Gastrocnemius medialis (tissue), 4 donors: ENCODE measurements at regions not wholly inside any gene's neighbourhood (a gene's known extent, or its start where the extent isn't known, plus 50 kb on each side); places are given as distances from the start of the nearest gene placed in this dataset.

Source experiments
- ATAC-seq, 2 donors: fragments of 150-250 bp; one replicate each; pipeline ENCODE4 v1.9.1; 2016
- DNase-seq, 2 donors: peaks; one replicate each; pipeline ENCODE4 v3.0.0-alpha.2; 2019
- H3K27ac ChIP-seq, 4 donors: fragments of 200-600 bp; sonication (generic); 1 replicate in 1 of 4; 2 replicates in 3 of 4; pipeline ENCODE4 v1.5.1; 2016 to 2018; ENCODE audit warnings: mild to moderate bottlenecking in 2 of 4, moderate library complexity in 1 of 4
- H3K27me3 ChIP-seq, 3 donors: fragments of 200-600 bp; sonication (generic) in 2 of 3; 1 replicate in 1 of 3; 2 replicates in 2 of 3; pipeline versions ENCODE4 v1.5.1 to v1.6.0; 2016 to 2019; ENCODE audit warnings: mild to moderate bottlenecking in 1 of 3, moderate library complexity in 1 of 3
- H3K36me3 ChIP-seq, 2 donors: fragments of 200-600 bp; sonication (generic) in 1 of 2; one replicate each; pipeline ENCODE4 v1.5.1; 2017 to 2018
- H3K4me1 ChIP-seq, 2 donors: fragments of 200-600 bp; sonication (generic) in 1 of 2; one replicate each; pipeline ENCODE4 v1.5.1; 2016 to 2017; ENCODE audit warnings: mild to moderate bottlenecking in 2 of 2
- H3K4me3 ChIP-seq, 4 donors: fragments of 200-600 bp; sonication (generic) in 3 of 4; 1 replicate in 1 of 4; 2 replicates in 3 of 4; pipeline ENCODE4 v1.5.1; 2016 to 2019; ENCODE audit warnings: mild to moderate bottlenecking in 2 of 4
- H3K9me3 ChIP-seq, 3 donors: fragments of 200-600 bp; sonication (generic) in 2 of 3; 1 replicate in 1 of 3; 2 replicates in 2 of 3; pipeline ENCODE4 v1.5.1; 2016 to 2019
- POLR2A ChIP-seq, 2 donors: fragments of 450-650 bp; IDR thresholded peaks; one replicate each; pipeline ENCODE4 v1.6.1; 2017; ENCODE audit warnings: antibody characterized with exemption in 2 of 2, mild to moderate bottlenecking in 2 of 2, moderate library complexity in 2 of 2
- in situ Hi-C, 4 donors: fragments of 200-750 bp; cut with MboI; loops; one replicate each; pipeline versions ENCODE4 v1.15.0 to v1.8.0; 2017; ENCODE audit warnings: low sequenced_read_pairs in 4 of 4
- intact Hi-C: fragments of 100-400 bp; cut with DNase I; formaldehyde crosslinking; loops from one replicate; pipeline ENCODE4 v1.15.1; 2023; ENCODE audit warnings: low total_unique reads
- TF ChIP-seq, protein P1 (sequence below), 5 experiments: fragments of 450-650 bp in 3 of 5; fragments of 200-600 bp in 2 of 5; sonication (generic) in 2 of 5; IDR thresholded peaks in 4 of 5; conservative IDR thresholded peaks in 1 of 5; 1 replicate in 4 of 5; 2 replicates in 1 of 5; pipeline ENCODE4 v1.5.1; 2016 to 2019; ENCODE audit warnings: antibody characterized with exemption in 5 of 5, mild to moderate bottlenecking in 3 of 5, moderate library complexity in 3 of 5

DNA sequence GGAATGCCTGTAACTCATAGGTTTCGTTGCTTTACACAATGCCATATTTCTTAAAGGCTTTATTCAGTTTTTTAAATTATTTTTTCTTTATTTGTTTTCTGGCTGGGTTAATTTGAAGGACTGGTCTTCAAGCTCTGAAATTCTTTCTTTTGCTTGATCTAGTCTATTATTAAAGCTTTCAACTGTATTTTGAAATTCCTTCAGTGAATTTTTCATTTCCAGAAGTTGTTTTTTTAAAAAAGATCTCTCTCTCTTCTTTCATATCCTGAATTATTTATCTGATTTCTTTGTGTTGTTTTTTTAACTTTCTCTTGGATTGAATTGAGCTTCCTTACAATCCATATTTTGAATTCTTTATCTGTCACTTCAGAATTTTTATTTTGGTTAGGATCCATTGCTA, 239.9 kb upstream of the CTAGE1 start:
- no peak for ATAC-seq

DNA sequence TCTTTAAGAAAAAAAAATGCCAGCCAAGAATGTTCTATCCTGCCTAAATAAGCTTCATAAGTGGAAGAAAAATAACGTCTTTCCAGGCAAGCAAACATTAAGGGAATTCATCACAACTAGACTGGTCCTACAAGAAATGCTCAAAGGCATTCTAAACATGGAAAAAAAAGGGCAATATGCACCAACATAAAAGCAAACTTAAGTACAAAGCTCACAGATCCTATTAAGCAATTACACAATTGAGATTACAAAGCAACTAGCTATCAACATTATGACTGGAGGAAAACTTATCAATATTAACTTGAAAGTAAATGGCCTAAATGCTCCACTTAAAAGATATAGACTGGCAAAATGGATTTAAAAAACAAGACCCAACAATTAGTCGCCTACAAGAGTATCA, 240.6 kb upstream of the CTAGE1 start:
- intact Hi-C loops (no loop called here), in situ Hi-C loops (loop anchor here in 1 of 4 donors (25.0 kb wide), 1 partner anchor 96 kb away; no protein-coding TSS in a partner anchor)
- Histone ChIP-seq H3K4me3 (no peak overlapping the region), H3K27me3 (no peaks in the 10 kb centered on the region), H3K36me3 (no peaks in the 10 kb centered on the region), H3K4me1 (no peaks in the 10 kb centered on the region), H3K27ac (no peak overlapping the region), H3K9me3 (no peaks in the 10 kb centered on the region)
- no peak for TF ChIP-seq POLR2A (IDR thresholded peaks at IDR 0.05)
- TF ChIP-seq, protein P1, sequence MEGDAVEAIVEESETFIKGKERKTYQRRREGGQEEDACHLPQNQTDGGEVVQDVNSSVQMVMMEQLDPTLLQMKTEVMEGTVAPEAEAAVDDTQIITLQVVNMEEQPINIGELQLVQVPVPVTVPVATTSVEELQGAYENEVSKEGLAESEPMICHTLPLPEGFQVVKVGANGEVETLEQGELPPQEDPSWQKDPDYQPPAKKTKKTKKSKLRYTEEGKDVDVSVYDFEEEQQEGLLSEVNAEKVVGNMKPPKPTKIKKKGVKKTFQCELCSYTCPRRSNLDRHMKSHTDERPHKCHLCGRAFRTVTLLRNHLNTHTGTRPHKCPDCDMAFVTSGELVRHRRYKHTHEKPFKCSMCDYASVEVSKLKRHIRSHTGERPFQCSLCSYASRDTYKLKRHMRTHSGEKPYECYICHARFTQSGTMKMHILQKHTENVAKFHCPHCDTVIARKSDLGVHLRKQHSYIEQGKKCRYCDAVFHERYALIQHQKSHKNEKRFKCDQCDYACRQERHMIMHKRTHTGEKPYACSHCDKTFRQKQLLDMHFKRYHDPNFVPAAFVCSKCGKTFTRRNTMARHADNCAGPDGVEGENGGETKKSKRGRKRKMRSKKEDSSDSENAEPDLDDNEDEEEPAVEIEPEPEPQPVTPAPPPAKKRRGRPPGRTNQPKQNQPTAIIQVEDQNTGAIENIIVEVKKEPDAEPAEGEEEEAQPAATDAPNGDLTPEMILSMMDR (IDR thresholded peaks at IDR 0.05 in 4 of 5, conservative IDR thresholded peaks at IDR 0.05 in 1 of 5): no peak
- DNase-seq (no peak), ATAC-seq (no peak)

More for the DNA sequence above, 239.9 kb upstream of the CTAGE1 start:
- H3K27me3 ChIP-seq: no peaks in the 10 kb centered on the region
- intact Hi-C loops: no loop called here
- H3K9me3 ChIP-seq: no peaks in the 10 kb centered on the region
- no peak overlapping the region for H3K27ac ChIP-seq
- in situ Hi-C loops: loop anchor here in 1 of 4 donors (25.0 kb wide), 1 partner anchor 95 kb away; no protein-coding TSS in a partner anchor
- DNase-seq: no peak
- H3K36me3 ChIP-seq: no peaks in the 10 kb centered on the region
- no peaks in the 10 kb centered on the region for H3K4me1 ChIP-seq
- H3K4me3 ChIP-seq: no peak overlapping the region
- TF ChIP-seq, protein P1 (IDR thresholded peaks at IDR 0.05 in 4 of 5, conservative IDR thresholded peaks at IDR 0.05 in 1 of 5): no peak
- no peak for TF ChIP-seq POLR2A (IDR thresholded peaks at IDR 0.05)

DNA sequence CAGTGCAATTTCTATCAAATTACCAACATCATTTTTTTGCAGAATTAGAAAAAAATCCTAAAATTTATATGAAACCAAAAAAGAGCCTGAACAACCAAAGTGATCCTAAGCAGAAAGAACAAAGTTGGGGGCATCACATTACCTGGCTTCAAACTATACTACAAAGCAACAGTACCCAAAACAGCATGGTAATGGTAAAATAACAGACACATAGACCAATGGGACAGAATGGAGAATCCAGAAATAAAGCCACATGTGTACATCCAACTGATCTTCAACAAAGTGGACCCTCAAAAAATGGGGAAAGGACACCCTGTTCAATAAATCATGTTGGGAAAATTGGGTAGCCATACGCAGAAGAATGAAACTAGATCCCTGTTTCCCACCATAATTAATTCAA, 245.7 kb upstream of the CTAGE1 start:
- TF ChIP-seq, protein P1 (IDR thresholded peaks at IDR 0.05 in 4 of 5, conservative IDR thresholded peaks at IDR 0.05 in 1 of 5): no peak
- no peak for TF ChIP-seq POLR2A (IDR thresholded peaks at IDR 0.05)
- DNase-seq (no peak), ATAC-seq (no peak)
- no peaks in the 10 kb centered on the region for H3K36me3 ChIP-seq
- no peak overlapping the region for H3K4me3 ChIP-seq
- H3K27me3 ChIP-seq: no peaks in the 10 kb centered on the region
- in situ Hi-C loops (loop anchor here in 1 of 4 donors (25.0 kb wide), 1 partner anchor 101 kb away; no protein-coding TSS in a partner anchor), intact Hi-C loops (no loop called here)
- H3K27ac ChIP-seq: no peak overlapping the region
- H3K4me1 ChIP-seq: no peaks in the 10 kb centered on the region
- no peaks in the 10 kb centered on the region for H3K9me3 ChIP-seq

DNA sequence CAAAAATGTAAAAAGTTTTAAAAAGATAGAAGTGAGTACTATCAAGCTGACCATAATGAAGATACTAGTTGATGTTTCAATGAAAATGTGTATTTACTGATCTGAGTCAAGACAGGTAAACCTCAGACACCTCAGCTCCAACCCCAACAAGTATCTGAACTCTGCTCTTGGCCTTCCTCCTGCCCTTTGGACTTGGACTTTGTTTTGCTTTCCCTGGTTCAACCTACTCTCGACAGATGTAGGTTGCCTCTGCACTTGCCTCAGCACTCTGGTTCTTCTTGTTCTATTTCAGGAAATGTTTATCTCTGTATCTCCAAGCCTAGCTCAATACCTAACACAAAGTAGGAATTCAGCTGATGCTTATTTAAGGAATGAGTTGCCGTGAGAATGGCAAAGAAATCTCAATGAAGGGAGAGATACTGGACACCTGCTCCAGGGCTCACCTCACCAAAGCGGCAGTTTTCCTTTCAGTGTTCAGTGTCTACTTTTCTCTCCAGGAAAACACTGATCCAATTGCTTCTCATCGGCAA, 248.8 kb upstream of the CTAGE1 start:
- Histone ChIP-seq H3K4me3 (no peak overlapping the region), H3K9me3 (no peaks in the 10 kb centered on the region), H3K27ac (no peak overlapping the region), H3K27me3 (no peaks in the 10 kb centered on the region), H3K36me3 (no peaks in the 10 kb centered on the region), H3K4me1 (no peaks in the 10 kb centered on the region)
- intact Hi-C loops: no loop called here
- in situ Hi-C loops: loop anchor here in 1 of 4 donors (25.0 kb wide), 1 partner anchor 104 kb away; no protein-coding TSS in a partner anchor
- TF ChIP-seq POLR2A (IDR thresholded peaks at IDR 0.05): no peak
- TF ChIP-seq, protein P1 (IDR thresholded peaks at IDR 0.05 in 4 of 5, conservative IDR thresholded peaks at IDR 0.05 in 1 of 5): no peak
- DNase-seq: no peak
- no peak for ATAC-seq

DNA sequence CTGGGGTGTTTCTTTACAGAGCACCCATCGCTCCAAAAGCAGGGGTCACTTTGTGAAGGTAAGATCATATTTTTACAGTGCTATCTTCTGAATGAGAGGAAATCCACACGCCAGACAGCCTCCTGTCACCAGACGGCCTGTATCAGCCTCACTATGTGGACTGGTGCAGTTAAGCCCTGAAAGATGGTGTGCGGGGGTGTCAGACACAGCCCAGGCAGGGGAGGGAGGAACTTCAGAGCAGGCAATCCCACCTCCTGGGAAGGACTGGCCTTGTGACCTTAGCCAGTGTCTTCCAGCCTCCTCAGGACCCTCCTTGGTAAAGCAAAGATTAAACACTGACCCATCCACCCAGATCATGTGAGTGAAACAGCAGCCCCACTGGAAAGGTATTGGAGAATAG, 249.4 kb upstream of the CTAGE1 start:
- TF ChIP-seq POLR2A (IDR thresholded peaks at IDR 0.05): no peak
- TF ChIP-seq, protein P1 (IDR thresholded peaks at IDR 0.05 in 4 of 5, conservative IDR thresholded peaks at IDR 0.05 in 1 of 5): no peak

More for the DNA sequence above, 249.4 kb upstream of the CTAGE1 start:
- Histone ChIP-seq H3K9me3 (no peaks in the 10 kb centered on the region), H3K4me1 (no peaks in the 10 kb centered on the region), H3K27ac (no peak overlapping the region), H3K36me3 (no peaks in the 10 kb centered on the region), H3K4me3 (no peak overlapping the region), H3K27me3 (no peaks in the 10 kb centered on the region)
- ATAC-seq (no peak), DNase-seq (no peak)
- in situ Hi-C loops (loop anchor here in 1 of 4 donors (25.0 kb wide), 1 partner anchor 105 kb away; no protein-coding TSS in a partner anchor), intact Hi-C loops (no loop called here)
